Activated gamma-delta T cell (primary cell): ENCODE measurements at regions not wholly inside any gene's neighbourhood (a gene's known extent, or its start where the extent isn't known, plus 50 kb on each side); places are given as distances from the start of the nearest gene placed in this dataset.

Experiments used
- DNase-seq: peaks from one replicate; lab custom pipeline; 2025; lab: John Stamatoyannopoulos, UW

- no peak for DNase-seq
These were observed 851.0 kb upstream of the PHF14 start for GRCh38 chr7:10122551-10123100.

- DNase-seq = no peak
These were observed 844.9 kb upstream of the PHF14 start for GRCh38 chr7:10128748-10129147.

- DNase-seq = no peak
These were observed 835.4 kb upstream of the PHF14 start for GRCh38 chr7:10138087-10138854.

- no peak for DNase-seq
These were observed 827.4 kb upstream of the PHF14 start for GRCh38 chr7:10146271-10146670.

- no peak for DNase-seq
These were observed 816.7 kb upstream of the PHF14 start for GRCh38 chr7:10156972-10157371.

- no peak for DNase-seq
These were observed 791.7 kb upstream of the PHF14 start for GRCh38 chr7:10181996-10182395.

- no peak for DNase-seq
These were observed 781.6 kb upstream of the PHF14 start for GRCh38 chr7:10192074-10192473.

GRCh38 chr7:10205696-10206095 lies 768.0 kb upstream of the PHF14 start:
- DNase-seq = no peak

- no peak for DNase-seq
These were observed 763.7 kb upstream of the PHF14 start for GRCh38 chr7:10210000-10210399.

- no peak for DNase-seq
These were observed 762.7 kb upstream of the PHF14 start for GRCh38 chr7:10211016-10211415.

- no peak for DNase-seq
These were observed 761.8 kb upstream of the PHF14 start for GRCh38 chr7:10211861-10212260.

- no peak for DNase-seq
These were observed 761.0 kb upstream of the PHF14 start for GRCh38 chr7:10212649-10213048.

GRCh38 chr7:10216462-10216861 lies 757.2 kb upstream of the PHF14 start:
- no peak for DNase-seq

GRCh38 chr7:10221084-10221483 lies 752.6 kb upstream of the PHF14 start:
- DNase-seq = no peak

GRCh38 chr7:10222976-10223375 lies 750.7 kb upstream of the PHF14 start:
- DNase-seq = no peak

- DNase-seq = no peak
These were observed 748.4 kb upstream of the PHF14 start for GRCh38 chr7:10225275-10225674.

GRCh38 chr7:10237306-10237705 lies 736.4 kb upstream of the PHF14 start:
- no peak for DNase-seq

GRCh38 chr7:10238641-10239040 lies 735.0 kb upstream of the PHF14 start:
- DNase-seq = no peak

GRCh38 chr7:10239695-10240345 lies 733.9 kb upstream of the PHF14 start:
- DNase-seq = no peak

- DNase-seq = no peak
These were observed 728.3 kb upstream of the PHF14 start for GRCh38 chr7:10245406-10245805.

- no peak for DNase-seq
These were observed 716.2 kb upstream of the PHF14 start for GRCh38 chr7:10257438-10257837.

GRCh38 chr7:10266976-10267375 lies 706.7 kb upstream of the PHF14 start:
- DNase-seq = no peak

- DNase-seq = no peak
These were observed 705.6 kb upstream of the PHF14 start for GRCh38 chr7:10268034-10268433.
